Kidney (tissue), 13 donors: ENCODE measurements at regions not wholly inside any gene's neighbourhood (a gene's known extent, or its start where the extent isn't known, plus 50 kb on each side); places are given as distances from the start of the nearest gene placed in this dataset.
A peak's percentile ranks its signal among the peaks of the same experiment; 100 is the strongest.

Source experiments
- DNase-seq, 5 donors: peaks; one replicate each; pipeline ENCODE4 v3.0.0-alpha.2; 2013 to 2020
- FAIRE-seq: peaks from 2 replicates; lab custom pipeline; 2012; peaks lifted over from hg19 to GRCh38; lab: Jason Lieb, UNC
- H3K27ac ChIP-seq, 2 donors: one replicate each; pipeline ENCODE4 v1.7.0; 2013; ENCODE audit warnings: low read depth in 2 of 2, low read length in 2 of 2, inconsistent platforms in 1 of 2
- H3K27me3 ChIP-seq: one replicate; pipeline ENCODE4 v1.7.1; 2013; ENCODE audit warnings: low read length, inconsistent platforms; ENCODE audit not compliant: control insufficient read depth, insufficient read depth
- H3K36me3 ChIP-seq, 3 donors: one replicate each; pipeline versions ENCODE4 v1.7.0 to v1.7.1; 2013; ENCODE audit warnings: low read length in 3 of 3, control low read depth in 1 of 3, inconsistent platforms in 1 of 3; ENCODE audit not compliant: insufficient read depth in 3 of 3, control insufficient read depth in 2 of 3
- H3K4me1 ChIP-seq, 3 donors: one replicate each; pipeline versions ENCODE4 v1.7.0 to v1.7.1; 2013; ENCODE audit warnings: low read length in 3 of 3, inconsistent platforms in 1 of 3, low read depth in 1 of 3; ENCODE audit not compliant: control insufficient read depth in 2 of 3, insufficient read depth in 2 of 3
- H3K4me3 ChIP-seq, 3 donors: one replicate each; pipeline versions ENCODE4 v1.7.0 to v1.8.1; 2013; ENCODE audit warnings: low read length in 3 of 3, control low read depth in 1 of 3, inconsistent platforms in 1 of 3
- H3K9ac ChIP-seq, 3 donors: one replicate each; pipeline versions ENCODE4 v1.7.0 to v1.7.1; 2013; ENCODE audit warnings: low read length in 3 of 3, control low read depth in 1 of 3, inconsistent platforms in 1 of 3
- H3K9me3 ChIP-seq, 3 donors: one replicate each; pipeline versions ENCODE4 v1.7.0 to v1.7.1; 2013; ENCODE audit warnings: low read length in 3 of 3, control low read depth in 1 of 3, inconsistent platforms in 1 of 3; ENCODE audit not compliant: control insufficient read depth in 2 of 3, insufficient read depth in 1 of 3
- intact Hi-C: fragments of 100-400 bp; cut with DNase I; formaldehyde crosslinking; loops from one replicate; pipeline ENCODE4 v1.11.1; 2022
- TF ChIP-seq, protein P1 (sequence below): IDR thresholded peaks from 3 replicates; pipeline ENCODE4 v1.5.1; 2012; ENCODE audit warnings: mild to moderate bottlenecking, moderate library complexity, borderline replicate concordance; ENCODE audit not compliant: insufficient read depth; ENCODE audit errors: extremely low read depth
- donor health status: control.
- donor health status: control.
- donor health status: control.
- donor health status: control.
- donor health status: control.
- donor health status: DM: yes; HTN: yes; CAD: no.
- donor health status: Normal renal cell carcinoma (clear cell type).

DNA sequence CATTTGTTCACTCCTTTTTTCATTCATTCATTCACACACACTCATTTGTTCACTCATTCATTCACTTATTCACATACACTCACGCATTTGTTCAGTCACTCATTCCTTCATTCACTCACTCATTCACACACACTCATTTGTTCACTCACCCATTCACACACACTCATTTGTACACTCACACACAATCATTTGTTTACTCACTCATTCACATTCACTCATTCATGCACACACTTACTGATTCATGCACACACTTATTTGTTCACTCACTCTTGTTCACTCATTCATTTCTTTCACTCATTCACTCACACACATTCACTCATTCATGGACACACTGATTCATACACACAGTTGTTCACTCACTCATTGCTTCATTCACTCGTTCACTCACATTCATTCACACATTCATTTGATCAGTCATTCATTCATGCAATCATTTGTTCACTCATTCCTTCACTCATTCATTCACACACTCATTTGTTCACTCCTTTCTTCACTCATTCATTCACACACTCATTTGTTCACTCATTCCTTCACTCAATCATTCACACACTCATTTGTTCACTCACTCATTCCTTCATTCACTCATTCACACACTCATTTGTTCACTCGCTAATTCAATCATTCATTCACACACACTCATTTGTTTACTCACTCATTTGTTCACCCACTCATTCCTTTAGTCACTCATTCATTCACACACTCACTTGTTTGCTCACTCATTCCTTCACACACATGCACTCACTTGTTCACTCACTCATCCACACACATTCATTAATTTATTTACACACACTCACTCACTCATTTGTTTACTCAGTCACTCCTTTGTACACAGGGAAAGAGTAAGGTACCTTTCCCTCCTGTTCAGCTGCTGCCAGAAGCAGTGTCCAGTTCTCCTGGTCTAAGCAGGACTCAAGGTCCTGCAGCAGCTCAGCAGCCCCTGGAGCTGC, 50.7 kb upstream of the BHLHE23 start:
- DNase-seq (peak in 1 of 5 donors; percentile 56), FAIRE-seq (no peak)
- intact Hi-C loops = loop anchor here (10.0 kb wide), 1 partner anchor 117 kb away; no protein-coding TSS in a partner anchor
- Histone ChIP-seq H3K36me3 (no peaks in the 10 kb centered on the region), H3K27me3 (peaks cover 2% of the 10 kb centered on the region), H3K4me3 (no peak overlapping the region), H3K9ac (no peak overlapping the region), H3K4me1 (no peaks in the 10 kb centered on the region), H3K9me3 (no peaks in the 10 kb centered on the region), H3K27ac (no peak overlapping the region)
- TF ChIP-seq, protein P1, sequence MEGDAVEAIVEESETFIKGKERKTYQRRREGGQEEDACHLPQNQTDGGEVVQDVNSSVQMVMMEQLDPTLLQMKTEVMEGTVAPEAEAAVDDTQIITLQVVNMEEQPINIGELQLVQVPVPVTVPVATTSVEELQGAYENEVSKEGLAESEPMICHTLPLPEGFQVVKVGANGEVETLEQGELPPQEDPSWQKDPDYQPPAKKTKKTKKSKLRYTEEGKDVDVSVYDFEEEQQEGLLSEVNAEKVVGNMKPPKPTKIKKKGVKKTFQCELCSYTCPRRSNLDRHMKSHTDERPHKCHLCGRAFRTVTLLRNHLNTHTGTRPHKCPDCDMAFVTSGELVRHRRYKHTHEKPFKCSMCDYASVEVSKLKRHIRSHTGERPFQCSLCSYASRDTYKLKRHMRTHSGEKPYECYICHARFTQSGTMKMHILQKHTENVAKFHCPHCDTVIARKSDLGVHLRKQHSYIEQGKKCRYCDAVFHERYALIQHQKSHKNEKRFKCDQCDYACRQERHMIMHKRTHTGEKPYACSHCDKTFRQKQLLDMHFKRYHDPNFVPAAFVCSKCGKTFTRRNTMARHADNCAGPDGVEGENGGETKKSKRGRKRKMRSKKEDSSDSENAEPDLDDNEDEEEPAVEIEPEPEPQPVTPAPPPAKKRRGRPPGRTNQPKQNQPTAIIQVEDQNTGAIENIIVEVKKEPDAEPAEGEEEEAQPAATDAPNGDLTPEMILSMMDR = no peak

DNA sequence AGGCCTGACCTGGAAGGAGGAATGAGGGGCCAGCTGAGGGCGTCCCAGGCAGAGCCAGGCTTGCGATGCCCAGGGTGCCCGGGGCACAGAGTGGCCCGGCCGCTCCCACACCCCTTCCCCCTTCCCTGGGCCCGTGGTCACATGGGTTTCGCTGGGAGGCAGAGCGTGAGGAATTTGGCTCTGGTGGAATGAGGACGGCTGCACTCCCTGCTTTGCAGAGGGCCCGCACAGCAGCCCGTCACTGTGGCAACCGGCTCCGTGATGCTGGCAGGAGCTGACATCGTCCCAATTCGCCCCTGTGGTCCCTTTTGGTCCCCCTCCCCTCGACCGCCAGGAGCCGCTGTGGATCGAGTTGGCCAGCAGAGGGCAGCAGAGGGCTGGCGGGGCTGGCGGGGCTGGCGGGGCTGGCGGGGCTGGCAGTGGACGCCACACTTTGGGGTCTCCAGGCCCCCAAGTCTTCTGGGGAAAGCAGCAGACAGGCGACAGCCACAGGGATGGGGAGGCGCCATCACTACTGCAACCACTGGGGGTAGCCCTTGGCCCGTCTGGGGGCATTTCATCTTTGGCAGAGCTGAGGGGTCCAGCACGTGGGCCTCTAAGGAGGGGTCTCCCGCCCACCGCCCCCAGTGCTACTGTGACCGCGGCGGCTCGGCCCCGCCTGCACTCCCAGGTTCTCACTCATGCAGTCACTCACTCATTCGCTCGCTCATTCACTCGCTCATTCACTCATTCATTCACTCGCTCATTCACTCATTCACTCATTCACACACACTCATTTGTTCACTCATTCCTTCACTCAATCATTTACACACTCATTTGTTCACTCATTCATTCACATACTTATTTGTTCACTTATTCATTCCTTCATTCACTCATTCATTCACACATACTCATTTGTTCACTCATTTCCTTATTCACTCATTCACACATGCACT, 49.7 kb upstream of the BHLHE23 start:
- DNase-seq (peak; percentile 43 to 76 (median 63)), FAIRE-seq (no peak)
- TF ChIP-seq, protein P1 = peak; percentile 62
- H3K9ac ChIP-seq = no peak overlapping the region
- H3K27me3 ChIP-seq = peaks cover 2% of the 10 kb centered on the region
- no peak overlapping the region for H3K4me3 ChIP-seq
- intact Hi-C loops = loop anchor here (10.0 kb wide), 1 partner anchor 118 kb away; no protein-coding TSS in a partner anchor
- no peaks in the 10 kb centered on the region for H3K9me3 ChIP-seq
- no peak overlapping the region for H3K27ac ChIP-seq
- H3K36me3 ChIP-seq = no peaks in the 10 kb centered on the region
- no peaks in the 10 kb centered on the region for H3K4me1 ChIP-seq
